Hippocampal formation (tissue), 2 donors: ENCODE measurements at regions not wholly inside any gene's neighbourhood (a gene's known extent, or its start where the extent isn't known, plus 50 kb on each side); places are given as distances from the start of the nearest gene placed in this dataset.
"Not testable (repeated sequence)": the region's sequence is repeated elsewhere in the genome, so short reads cannot be mapped to it uniquely, and the experiment has no call there.

ENCODE experiments used
- DNase-seq, 2 donors: peaks; one replicate each; lab custom pipeline; 2025; lab: John Stamatoyannopoulos, UW

DNA sequence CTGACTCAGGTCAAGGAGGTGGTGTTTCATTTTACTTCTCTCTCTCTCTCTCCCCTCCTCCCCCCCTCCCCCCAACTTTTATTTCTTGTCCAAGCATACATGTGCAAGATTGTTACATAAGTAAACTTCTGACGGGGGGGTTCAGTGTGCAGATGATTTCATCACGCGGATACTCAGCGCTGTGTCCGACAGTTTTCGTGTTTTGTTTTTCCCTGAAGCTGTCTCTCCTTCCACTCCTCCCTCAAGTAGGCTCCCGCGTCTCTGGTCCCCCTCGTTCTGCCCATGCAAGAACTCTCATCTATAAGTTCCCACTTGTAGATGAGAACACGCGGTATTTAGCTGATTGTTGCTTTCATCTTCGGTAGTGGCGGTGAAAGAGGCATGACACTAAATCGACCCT lies 111.0 kb upstream of the ANKRD30BL start:
- DNase-seq, result no peak

DNA sequence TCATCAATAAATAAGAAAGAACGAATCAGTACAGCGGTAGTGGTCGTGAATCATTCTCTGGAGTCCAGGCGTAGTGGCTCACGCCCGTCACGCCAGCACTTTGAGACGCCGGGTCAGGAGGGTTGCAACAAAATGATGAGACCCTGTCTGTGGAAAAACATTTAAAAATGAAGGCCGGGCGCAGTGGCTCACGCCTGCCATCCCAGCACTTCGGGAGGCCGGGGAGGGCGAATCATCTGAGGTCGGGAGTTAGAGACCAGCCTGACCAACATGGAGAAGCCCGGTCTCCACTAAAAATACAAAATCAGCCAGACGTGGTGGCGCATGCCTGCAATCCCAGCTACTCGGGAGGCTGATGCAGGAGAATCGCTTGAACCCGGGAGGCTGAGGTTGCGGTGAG lies 111.8 kb upstream of the ANKRD30BL start:
- not testable (repeated sequence) for DNase-seq

DNA sequence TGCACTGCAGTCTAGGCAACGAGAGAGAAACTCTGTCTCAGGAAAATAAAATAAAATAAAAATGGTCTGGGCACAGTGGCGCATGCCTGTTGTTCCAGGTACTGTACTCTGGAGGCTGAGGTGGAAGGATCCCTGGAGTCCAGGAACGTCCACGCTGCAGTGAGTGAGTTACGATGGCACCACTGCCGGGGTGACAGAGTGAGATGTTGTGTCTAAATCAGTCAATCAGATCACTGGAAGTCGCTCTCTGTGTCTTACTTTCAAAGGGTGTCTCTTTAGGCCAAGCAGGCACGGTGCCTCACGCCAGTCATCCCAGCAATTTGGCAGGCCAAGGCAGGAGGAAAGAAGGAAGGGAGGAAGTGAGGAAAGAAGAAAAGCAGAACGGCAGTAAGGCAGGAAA lies 112.2 kb upstream of the ANKRD30BL start:
- no peak for DNase-seq

DNA sequence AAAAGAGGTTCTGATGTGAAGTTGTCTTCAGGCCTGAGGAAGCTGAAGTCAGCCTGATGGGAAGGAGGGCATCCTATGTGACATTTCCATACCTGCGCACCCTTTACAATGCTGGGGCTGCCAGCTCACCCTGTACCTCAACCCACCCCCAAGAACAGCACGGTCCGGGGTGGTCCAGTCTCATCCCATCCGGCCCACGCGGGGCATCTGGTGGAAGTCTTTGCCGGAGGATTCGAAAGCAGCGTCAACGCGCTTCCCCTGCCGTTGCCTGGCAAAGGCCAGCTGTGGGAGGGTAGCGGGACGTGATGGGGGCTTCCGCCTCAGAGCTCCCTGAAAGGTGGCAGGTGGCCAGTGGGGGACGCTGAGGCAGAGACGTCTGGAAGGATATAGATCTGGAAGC lies 113.6 kb upstream of the ANKRD30BL start:
- DNase-seq, result no peak

DNA sequence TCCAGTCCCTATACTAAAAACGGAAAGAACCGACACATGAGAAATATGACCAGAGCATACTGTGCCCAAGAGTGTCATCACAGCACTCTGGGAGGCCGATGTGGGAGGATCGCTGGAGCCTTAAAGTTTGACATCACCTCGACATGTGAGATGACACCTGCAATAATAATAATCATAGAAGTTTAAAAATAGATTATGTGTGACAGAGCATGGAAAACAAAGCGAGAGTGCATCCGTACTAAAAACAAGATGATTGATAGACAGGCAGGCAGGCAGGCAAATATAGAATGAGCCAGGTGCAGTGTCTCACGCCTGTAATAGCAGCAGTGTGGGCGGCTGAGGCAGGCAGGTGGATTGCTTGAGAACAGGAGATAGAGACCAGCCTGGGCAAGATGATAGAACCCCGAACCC lies 114.8 kb upstream of the ANKRD30BL start:
- DNase-seq, result no peak

DNA sequence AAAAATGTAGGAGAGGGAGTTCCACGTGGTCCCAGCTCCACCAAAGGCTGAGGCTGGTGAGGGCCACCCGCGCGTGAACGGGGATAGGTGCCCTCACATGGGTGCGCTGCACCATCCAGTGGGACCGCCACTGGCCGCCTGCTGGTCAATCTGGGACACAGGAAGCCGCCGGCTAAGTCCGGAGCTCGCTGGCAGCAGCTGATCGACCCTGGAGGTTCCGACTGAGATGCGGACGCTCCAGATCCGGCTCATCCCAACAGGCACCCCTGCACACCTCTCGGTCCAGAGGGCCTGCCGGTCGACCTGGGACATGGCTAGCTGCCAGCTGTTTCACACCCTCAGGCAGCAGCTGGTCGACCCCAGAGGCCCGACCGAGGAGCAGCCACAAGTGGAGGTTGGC lies 116.5 kb upstream of the ANKRD30BL start:
- DNase-seq, result no peak

DNA sequence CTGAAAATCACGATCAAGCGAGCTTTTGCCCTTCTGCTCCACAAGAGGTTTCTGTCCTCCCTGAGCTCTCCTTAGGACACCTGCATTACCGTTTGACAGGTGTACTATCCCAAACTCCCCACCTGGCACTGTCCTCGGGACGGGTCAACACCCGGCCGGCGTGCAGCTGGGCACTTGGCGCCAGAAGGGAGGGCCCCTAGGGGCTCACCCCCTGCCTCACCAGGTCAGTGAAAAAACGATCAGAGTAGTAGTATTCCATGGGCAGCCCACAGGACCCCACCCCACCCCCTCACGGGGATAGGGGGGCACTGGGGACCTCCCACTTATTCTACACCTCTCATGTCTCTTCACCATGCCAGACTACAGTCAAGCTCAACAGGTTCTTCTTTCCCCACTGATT lies 117.6 kb upstream of the ANKRD30BL start:
- DNase-seq, result no peak

DNA sequence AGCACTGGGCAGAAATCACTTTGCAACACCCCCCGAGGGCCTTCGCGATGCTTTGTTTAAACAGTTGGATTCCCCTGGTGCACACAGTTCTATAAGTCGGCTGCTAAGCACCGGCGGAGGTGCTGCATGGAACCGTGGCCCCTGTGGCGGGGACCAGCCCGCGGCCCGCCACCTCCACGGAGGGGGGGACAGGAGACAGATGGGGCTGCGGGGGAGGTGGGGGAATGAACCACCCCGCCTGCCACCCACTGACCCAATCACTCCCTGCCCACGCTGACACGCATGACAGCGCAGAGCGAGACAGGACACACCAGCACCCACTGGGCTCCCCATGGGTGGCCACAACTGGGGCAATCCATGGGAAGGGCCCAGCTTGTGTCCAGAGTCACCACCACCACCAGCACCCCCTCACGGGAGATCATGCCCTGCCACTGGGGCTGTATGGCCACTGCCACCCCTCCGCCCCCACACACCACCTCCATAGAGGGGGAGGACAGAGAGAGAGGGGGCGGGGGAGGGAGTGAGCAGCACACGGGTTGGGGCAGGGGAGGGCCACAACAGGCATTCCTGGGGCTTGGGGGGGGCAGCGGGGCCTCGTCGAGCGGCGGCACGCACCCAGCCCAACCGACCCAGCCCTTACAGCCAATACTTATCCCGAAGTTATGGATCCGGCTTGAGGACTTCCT lies 118.3 kb upstream of the ANKRD30BL start:
- DNase-seq, result no peak

DNA sequence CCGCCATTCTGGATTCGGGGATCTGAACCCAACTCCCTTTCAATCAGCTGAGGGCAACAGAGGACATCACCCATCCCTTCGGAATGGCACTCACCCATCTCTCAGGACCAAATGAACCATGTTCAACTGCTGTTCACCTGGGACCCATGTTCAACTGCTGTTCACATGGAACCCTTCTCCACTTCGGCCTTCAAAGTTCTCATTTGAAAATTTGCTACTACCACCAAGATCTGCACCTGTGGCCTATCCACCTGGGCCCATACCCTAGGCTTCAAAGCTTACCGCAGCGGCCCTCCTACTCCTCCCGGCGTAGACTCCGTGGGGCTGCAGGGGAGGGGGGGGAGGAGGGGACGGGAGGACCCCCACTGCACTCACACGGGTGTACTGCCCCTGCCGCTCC lies 119.2 kb upstream of the ANKRD30BL start:
- DNase-seq, result no peak

DNA sequence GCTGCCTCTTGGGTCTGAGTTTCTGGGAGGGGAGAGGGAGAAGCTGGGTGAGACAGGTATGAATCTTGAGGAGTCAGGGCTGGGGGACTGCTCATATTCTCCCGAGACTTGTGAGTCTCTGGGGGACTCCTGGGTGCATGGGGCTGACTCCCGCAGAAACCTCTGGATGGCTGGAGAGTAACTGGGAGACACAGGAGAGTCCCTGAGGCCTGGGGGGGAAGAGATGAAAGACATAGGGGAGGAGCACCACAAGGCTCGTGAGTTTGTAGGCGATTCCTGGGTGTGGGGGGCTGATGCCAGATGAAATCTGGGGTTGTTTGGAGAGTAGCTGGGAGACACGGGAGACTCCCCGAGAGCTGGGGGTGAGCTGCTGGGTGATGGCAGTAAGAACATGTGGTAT lies 120.4 kb upstream of the ANKRD30BL start:
- not testable (repeated sequence) for DNase-seq

DNA sequence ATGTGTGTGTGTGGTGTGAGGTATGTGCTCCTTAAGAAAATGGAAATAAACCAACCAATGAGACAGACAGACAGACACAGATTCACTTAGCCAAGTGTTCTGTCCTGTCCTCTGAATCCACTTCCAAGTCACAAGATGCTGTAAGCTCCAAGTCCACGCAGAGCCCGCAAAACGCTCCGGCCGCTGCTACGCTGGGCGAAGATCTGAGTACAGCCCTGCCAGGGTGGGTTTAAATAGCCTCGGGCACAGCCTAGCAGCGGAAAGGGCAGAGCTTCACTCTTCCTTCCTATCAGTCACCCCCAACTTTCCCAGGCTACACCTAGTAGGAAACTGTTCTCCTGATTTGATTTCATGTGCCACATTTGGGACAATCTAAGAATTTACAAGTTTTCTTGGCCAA lies 121.2 kb upstream of the ANKRD30BL start:
- DNase-seq, result no peak

DNA sequence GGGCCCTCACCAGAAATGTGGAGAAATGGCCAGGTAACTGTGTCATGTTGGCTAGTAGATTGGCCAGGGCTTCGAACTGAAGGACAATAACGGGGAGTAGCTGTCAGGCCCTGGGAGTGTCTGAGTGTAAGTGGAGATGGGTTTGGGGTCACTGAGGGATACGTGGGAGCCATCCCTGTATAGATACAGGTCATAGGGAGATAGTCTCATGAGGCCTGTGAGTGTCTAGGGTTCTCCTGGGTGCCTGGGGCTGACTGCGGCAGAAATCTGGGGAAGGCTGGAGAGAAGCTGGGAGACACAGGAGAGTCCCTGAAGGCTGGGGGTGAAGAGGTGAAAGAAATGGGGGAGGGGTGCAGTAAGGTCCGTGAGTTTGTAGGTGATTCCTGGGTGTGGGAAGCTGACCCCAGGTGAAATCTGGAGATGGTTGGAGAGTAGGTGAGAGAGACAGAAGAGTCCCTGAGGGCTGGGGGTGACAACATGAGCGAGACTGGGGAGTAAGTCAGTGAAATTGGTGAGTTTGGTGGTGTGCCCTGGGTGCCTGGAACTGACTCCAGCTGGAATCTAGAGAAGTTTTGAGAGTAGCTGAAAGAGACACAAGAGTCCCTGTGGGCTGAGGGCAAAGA lies 124.6 kb upstream of the ANKRD30BL start:
- not testable (repeated sequence) for DNase-seq

DNA sequence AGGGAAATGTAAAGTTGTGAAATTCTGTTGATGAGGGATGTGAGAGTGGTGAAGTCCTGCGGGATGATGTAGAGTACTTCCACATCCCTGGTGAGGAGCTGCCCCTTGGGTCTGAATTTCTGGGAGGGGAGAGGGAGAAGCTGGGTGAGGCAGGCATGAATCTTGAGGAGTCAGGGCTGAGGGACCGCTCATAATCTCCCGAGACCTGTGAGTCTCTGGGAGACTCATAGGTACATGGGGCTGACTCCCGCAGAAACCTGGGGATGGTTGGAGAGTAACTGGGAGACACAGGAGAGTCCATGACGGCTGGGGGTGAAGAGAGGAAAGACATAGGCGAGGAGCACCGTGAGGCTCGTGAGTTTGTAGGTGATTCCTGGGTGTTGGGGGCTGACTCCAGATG lies 126.2 kb upstream of the ANKRD30BL start:
- not testable (repeated sequence) for DNase-seq

DNA sequence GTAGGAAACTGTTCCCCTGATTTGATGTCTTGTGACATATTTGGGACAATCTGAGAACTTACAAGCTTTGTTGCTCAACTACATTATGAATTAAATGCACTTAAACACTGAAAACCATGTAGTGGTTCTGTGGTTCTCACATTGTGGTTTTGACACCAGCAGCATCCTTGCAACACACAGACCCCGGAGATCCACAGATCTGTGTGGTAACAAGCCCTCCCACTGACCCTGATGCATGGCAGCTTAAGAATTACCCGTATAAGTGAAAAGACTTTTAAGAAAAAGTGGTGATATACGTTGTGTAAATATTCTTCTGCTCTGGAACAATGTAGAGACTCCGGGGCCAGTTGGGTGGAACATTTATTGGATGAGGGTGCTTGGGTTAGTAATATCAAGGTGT lies 127.4 kb upstream of the ANKRD30BL start:
- not testable (repeated sequence) for DNase-seq

DNA sequence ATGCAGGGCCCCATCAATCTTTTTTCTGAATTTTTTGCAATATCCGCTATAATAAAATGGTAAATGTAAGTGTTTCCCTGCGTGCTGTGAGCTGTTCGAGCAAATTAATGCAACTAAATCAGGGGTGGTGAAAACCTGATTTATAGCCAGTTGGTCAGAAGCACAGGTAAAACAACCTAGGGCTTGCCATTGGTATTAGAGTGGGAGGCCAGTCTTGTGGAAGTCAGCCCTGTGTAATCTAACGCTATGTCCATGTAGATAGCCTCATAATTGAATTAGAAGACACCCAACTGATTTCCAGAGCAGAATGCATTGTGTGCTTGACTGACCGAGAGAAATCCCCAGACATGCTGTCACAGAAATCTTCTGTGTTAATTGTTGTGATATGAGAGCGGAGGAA lies 126.8 kb upstream of the GPR39 start:
- not testable (repeated sequence) for DNase-seq

DNA sequence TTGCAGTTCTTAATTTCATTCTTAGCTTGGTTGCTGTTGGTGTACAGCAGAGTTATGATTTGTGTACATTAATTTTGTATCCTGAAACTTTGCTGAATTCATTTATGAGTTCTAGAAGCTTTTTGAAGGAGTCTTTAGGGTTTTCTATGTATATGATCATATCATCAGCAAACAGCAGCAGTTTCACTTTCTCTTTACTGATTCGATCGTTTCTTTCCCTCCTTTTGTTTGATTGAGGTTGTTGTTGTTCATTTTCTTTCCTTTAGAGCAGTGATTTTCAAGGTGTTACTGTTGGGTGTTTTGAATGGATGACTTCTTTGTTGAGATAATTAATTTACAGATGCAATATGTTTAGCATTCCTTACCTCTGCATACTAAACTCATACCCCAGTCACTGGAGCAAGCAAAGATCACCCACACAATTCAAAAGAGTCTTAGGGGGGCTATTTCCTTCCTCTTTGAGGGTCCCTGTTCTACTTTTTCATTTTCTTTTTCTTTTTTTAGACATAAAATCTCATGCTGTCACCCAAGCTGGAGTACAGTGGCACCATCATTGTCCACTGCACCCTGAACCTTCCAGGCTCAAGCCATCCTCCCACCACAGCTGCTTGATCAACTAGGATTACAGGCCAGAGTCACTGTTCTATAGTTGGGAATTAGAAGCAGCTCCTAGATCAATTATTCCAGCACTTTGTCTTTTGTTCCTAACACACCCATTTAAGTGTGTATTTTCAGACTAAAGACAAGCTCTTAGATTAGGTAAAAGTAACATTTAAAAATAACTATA lies 115.8 kb upstream of the GPR39 start:
- DNase-seq, result not testable (repeated sequence)

DNA sequence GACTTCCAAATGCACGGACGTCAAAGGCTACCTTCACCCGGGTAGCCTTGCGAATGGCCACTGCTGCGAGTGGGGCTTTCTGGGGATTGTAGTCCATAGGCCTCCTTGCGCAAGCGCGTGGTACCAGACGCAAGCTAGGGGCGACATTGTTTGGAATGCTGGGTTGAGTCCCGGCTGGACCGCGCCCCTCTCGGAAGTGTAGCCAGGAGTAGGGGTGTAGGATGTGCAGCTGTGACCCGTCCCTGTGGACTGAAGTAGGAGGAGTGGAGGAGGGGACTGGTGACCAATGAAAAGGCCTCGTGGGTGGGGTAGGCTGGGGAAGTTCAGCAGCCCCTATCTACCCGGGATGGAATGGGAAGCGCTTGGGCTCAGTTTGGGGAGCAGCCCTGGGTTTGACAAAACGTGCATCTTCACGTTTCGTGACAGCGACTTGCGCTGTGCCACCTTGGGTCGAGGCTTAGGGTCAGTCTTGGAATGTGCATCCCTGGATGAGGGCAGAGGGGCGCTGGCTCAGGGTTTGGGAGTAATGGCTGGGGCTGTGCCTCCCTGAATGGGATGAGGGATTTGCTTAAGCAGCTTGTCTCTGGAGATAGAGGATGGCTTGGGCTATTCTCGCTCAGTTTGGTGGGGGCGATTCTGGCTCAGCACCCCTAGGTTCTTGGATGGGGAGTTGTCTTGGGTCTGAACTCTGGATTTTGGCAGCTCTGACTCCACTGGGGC lies 111.8 kb upstream of the GPR39 start:
- peak; percentile 53 to 76 for DNase-seq

DNA sequence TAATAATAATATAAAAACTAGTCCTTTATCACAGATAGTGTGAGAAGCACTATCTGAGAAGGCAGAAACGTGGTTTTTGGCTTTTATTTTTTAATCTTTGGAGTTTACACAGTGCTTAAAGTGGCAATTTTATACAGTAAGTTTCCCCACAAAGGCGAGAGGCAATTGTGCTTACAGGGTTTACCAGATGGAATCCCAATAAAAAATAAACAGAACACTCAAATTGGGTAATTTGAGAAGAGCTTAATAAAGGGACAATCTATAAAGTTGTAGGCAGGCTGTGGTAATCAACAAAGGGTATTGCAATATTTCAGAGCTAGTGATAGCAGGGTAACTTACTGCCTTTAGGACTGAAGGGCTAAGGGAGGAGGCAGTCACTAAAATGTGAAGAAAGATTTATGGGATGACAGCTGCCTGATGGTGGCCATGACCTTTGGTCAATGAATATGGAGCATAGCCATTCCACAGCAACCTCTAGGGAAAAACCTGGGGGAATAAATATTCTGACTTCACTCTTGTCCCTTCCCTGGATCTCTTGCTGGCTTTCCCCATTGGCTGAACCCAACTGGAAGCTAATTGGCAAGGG lies 108.9 kb upstream of the GPR39 start:
- not testable (repeated sequence) for DNase-seq

DNA sequence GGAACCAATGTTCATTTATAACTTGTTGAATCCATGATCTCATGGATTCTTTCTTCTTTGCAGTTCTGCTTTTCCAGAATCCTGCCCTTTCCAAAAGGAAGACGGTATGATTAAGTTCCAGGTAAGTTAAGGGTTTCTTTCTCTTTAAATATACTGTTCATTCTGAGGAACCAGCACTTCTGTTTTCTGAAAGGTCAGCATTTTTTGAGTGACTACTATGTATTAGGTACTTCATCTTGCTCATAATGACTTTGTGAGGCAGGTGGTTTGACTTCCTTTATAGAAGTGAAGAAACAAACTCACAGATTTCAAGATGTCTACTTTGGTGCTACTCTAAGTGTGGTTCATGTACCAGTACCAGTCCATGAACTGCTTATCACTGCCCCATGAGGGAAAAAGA lies 107.4 kb upstream of the GPR39 start:
- not testable (repeated sequence) for DNase-seq

DNA sequence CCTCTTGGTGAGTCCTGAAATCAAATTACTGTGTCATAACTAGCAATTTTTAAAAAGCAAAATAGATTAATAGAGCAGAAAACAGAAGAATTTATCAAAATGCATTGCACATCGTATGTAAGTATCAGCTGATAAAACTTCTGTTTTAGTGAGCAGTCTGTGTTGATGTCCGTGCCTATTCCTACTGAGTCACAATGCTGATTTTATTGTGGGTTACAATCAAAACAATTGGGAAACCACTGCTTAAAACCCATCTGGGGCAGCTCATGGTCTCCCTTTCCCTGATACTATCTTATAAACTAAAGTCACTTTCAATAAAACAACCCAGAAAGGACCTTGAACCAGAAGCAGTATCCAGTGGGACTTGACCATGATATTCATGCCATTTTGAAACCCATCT lies 101.1 kb upstream of the GPR39 start:
- DNase-seq, result not testable (repeated sequence)

DNA sequence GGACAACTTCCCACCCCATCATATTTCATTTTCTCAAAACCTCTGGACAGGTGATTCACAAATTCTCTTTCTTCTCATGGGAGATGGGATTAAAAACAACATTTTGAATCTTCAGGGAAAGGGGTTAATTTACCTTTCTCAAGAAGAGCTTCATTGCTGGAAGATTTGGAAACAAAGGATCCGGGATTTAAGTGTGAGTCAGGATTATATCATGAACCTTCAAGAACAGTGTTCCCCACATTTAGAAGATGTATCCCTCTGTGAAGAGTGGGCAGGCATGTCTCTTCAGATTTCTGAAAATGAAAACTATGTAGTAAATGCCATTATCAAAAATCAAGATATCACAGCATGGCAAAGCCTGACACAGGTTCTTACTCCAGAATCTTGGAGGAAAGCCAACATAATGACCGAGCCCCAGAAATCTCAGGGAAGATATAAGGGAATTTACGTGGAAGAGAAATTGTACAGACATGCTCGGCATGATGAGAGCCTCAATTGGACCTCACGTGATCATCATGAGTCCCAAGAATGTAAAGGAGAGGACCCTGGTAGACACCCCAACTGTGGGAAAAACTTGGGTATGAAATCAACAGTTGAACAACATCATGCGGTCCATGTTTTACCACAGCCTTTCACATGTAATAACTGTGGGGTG lies 99.5 kb upstream of the GPR39 start:
- not testable (repeated sequence) for DNase-seq
